ENCODE measurements at regions not wholly inside any gene's neighbourhood (a gene's known extent, or its start where the extent isn't known, plus 50 kb on each side); places are given as distances from the start of the nearest gene placed in this dataset.
A peak's percentile ranks its signal among the peaks of the same experiment; 100 is the strongest.
"Not testable (repeated sequence)": the region's sequence is repeated elsewhere in the genome, so short reads cannot be mapped to it uniquely, and the experiment has no call there.

DNA sequence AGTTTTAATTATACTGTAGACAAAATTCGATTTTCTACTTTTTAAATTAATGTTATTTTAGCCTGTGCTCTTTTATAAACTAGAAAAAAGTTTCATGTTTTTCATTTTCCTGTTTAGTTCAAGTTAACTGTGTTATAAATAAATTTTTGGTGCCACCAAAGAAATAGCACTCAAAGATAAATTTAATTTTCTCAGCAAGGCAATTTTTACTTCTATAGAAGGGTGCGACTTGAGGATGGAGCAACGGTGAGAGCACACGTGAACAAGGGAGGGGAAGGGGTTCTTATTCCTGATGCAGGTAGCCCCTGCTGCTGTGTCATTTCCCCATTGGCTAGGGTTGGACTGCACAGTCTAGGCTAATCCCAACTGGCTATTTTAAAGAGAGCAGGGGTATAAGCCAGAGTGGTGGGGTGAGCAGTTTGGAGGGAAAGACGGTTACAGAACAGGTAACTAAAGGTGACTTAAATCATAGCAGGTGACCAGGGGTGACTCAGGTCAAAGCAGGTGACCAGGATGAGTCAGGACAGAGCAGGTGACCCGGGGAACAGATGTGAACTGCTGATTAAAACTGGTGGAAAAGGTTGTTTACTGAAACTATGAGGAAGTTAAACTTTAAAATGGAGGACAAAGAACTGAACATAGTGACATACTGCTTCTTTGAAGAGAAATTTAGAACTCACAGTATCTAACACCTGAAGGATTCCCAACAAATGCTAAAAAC, 104.6 kb upstream of the GPBP1 start:
- no peak for DNase-seq

DNA sequence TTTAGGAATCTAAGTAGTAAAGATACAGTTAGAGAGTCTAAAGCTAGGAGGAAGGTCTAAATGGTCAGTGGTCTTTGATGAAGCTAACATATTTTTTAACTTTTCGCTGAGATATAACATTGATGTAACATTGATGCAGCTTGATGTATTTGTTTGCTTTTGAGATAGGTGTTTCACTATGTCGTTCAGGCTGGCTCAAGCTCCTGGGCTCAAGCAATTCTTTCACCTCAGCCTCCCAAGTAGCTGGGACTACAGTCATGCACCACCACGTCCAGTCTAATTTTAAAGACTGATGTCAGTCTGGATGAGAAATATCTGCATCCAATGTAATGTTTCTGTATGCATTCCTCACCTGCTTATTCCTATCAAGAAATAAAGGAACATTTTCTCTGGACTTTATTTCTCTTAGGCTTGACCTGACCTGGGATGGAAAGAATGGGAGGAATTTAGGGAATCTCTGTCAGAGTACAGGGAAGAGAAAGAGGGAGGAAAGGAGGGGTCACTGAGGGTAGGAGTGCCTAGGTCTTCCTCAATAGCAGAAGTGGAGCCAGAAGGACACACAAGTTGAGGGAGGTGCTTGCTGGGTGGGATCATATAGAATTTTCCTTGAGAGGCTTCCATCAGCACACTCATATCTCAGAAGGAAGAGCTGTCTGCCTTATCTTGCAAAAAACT, 101.5 kb upstream of the GPBP1 start:
- DNase-seq, result no peak

DNA sequence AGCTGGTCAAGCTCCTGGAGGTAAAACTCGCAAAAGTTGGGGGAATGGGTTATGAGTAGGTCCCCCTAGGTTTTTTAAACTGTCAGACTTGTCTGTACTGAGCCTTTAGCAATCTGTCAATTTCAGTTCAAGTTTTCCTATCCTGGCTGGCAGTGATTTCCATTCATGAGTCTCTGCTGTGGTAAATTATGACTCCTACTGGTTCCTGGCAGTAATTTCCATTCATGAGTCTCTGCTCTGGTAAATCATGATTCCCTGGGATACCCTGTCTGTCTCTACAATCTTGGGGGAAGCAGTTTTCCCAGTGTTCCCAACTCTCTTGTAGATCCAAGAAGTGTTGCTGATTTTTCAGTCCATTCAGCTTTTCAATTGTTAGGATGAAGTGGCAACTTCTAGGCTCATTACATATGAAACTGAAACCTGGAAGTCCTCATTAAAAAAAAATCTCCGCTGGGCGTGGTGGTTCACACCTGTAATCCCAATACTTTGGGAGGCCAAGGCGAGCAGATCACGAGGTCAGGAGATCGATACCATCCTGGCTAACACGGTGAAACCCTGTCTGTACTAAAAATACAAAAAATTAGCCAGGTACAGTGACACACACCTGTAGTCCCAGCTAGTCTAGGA, 91.3 kb upstream of the GPBP1 start:
- DNase-seq, result no peak

DNA sequence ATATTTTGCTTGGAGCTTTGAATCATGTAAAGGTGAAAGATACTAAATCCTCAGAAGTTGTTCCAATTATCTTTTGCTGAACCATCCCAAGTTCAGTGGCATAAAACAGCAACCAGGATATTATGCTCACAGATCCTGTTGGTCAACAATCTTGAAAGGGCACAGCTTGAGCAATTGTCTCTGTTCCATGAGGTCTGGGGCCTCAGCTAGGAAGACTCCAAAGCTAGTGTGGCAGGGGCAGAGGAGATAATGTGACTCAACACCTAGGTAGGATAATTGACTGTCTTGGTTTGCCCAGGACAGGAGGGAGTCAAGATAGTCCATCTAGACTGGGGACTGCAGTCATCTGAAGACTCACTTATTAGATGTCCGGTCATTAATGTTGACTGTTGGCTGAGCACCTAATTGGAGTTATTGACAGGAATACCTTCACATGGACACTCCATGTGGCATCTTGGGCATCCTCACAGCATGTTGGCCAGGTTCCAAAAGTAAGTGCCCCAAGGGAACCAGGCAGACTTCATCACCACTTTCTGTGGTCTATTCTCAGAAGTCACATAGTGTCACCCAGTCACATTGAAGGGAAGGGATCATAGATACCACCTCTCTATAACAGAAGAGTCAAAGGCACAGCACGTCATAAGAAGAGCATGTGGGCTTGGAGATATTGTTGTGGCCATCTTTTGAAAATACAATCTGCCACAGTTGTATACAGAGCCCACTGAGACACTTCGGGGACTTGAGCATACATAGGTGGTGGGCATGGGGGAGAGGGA, 88.4 kb upstream of the GPBP1 start:
- no peak for DNase-seq

DNA sequence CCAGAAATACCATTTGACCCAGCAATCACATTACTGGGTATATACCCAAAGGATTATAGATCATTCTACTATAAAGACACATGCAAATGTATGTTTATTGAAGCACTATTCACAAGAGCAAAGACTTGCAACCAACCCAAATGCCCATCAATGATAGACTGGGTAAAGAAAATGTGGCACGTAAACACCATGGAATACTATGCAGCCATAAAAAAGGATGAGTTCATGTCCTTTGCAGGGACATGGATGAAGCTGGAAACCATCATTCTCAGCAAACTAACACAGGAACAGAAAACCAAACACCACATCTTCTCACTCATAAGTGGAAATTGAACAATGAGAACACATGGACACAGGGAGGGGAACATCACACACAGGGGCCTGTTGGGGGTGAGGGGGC, 85.9 kb upstream of the GPBP1 start:
- not testable (repeated sequence) for DNase-seq

DNA sequence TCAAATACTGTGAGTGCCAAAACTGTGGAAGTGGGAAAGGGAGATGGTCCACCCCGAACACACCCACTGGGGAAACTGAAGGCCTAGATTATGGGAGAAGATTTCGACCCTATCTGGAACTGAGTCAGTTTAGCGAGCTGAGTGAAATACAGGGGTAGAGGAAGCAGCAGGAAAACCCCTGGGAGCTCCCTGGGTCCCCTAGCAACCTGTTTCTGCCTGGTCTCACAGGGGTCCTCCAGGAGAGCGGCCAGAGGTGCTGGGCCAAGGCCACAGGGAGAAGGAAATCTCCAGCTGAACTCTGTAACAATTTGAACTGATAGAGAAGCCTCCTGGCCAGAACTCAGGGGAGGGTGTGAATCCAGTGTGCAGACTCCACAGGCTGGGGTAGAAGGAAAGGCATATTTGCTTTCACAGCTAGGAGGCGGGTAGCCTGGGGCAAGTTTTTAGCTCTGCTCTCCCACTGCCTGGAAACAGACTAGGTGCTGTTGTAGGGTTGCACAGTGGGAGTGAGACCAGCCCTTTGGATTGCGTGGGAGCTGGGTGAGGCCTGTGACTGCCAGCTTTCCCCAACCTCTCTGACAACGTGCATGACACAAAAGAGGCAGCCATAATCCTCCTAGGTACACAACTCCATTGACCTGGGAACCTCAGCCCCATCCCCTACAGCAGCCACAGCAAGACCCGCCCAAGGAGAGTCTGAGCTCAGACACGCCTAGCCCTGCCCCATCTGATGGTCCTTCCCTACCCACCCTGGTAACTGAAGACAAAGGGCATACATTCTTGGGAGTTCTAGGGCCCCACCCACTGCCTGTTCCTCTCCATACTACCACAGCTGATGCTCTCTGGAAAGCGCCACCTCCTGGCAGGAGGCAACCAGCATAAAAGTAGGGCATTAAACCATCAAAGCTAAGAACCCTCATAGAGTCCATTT, 78.8 kb upstream of the GPBP1 start:
- DNase-seq, result no peak

DNA sequence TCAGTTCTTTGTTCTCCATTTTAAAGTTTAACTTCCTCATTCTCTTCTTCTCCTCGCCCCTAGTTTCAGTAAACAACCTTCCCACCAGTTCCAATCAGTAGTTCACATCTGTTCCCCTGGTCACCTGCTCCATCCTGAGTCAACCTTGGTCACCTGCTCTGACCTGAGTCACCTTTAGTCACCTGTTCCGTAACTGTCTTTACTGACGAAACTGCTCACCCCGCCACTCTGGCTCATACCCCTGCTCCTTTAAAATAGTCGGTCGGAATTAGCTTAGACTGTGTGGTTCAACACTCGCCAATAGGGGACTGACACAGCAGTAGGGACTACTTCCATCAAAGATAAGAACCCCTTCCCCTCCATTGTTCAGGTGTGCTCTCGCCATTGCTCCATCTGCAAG, 76.3 kb upstream of the GPBP1 start:
- DNase-seq, result no peak

DNA sequence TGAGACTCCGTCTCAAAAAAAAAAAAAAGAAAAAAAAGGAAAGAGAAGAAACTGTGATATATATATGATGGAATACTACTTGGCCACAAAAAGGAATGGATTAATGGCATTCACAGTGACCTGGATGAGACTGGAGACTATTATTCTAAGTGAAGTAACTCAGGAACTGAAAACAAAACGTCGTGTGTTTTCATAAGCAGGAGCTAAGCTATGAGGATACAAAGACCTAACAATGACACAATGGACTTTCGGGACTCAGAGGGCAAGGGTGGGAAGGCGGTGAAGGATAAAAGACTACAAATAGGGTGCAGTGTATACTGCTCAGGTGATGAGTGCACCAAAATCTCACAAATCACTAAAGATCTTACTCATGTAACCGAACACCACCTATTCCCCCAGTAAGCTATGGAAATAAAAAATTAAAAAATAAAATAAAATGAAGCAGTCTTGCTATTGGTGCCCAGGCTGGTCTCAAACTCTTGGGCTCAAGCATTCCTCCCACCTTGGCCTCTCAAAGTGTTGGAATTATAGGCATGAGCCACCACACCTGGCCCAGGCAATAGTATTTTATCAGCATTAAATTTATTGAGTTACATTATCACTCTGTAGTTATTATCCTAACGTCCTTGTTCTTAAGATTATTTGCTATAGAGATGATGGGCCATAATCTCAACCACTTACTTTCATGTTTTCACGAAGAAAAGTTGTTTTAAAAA, 71.5 kb upstream of the GPBP1 start:
- DNase-seq, result no peak

DNA sequence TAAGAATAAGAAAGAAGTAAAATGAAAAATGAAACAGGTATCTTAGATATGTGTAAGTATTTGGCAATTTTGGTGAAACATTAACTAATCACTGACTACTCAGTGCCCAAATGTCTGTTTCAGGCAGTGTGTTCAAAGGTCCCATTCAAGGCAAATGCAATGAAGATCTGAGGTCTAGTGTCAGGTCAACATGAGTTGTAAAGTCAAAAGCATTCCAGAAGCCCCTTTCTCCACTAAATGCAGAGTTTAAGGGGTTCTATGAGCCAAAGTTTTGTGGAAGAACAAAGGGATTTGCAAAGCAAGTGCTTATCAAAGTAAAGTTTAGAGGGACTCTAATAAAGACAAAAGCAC, 71.0 kb upstream of the GPBP1 start:
- DNase-seq, result no peak

DNA sequence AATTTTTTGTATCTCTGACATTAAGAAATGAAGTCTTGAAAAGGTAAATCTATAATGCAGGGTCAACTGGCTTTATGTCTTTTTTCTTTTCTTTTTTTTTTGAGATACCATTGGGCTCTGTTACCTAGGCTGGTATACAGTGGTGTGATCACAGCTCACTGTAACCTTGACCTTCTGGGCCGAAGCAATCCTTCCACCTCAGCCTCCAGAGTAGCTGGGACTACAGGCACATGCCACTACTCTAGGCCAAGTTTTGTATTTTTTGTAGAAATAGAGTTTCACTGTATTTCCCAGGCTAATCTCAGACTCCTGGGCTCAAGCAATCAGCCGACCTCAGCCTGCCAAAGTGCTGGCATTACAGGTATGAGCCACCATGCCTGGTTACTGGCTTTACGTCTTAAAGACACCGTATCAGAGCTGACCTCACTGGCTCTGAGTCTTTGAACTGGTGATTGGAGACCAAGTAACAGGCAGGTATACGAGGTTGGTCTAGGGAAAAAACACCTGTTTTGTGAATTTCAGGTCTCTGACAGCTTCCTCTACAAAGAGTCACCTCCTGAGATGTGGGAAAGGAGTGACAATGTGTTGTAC, 70.4 kb upstream of the GPBP1 start:
- DNase-seq, result no peak

DNA sequence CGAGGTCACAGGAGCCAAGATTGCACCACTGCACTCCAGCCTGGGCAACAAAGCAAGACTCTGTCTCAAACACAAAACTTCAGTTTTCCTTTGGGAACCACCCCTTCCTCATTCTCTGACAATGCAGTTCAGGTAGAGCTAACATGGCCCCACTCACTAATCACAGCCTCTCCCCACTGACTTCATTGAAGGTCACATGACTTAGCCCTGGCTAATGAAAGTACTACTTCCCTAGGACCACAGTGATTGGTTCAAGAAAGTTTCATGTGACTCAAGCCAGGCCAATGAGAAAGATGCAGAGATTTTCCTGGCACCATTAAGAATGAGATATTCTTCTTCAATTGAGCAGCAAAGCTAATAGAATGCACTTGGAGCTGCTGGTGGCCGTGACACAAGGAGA, 67.2 kb upstream of the GPBP1 start:
- DNase-seq, result no peak

DNA sequence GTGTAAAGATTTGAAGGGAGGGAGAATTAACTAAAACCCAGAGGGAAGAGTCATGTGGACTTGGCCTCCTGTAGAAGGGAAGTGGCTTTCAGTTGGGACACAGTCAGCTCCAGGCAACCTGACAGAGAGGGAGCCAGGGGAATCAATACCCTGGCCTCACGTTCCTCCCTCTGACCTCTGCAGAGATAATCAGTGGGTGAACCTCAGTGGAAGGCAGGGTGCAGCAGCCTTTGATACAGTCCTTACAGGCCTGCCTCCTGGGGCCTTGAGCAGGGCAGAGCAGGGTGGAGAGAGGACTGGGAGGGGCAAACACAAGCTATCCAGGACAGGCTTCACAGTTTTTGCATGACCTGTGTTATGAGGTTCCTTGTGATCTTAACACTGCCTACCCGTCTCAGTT, 61.9 kb upstream of the GPBP1 start:
- no peak for DNase-seq

DNA sequence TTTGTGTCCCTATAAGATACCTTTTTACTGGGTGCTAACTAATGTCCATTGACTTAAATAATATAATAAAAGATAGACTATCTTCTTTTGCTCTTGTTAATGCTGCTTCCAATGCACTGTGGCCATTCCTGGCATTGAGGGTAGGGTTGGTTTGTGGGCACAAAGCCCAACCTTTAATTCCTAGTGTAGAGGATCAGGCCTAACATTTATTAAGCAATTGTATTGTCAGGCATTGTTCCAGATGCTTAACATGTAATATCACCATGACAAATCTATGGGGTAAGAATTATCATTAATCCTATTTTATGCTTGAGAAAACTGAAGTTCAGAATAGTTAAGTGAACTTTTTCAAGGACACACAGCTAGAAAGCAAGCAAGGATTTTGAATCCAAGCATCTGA, 60.4 kb upstream of the GPBP1 start:
- no peak for DNase-seq

DNA sequence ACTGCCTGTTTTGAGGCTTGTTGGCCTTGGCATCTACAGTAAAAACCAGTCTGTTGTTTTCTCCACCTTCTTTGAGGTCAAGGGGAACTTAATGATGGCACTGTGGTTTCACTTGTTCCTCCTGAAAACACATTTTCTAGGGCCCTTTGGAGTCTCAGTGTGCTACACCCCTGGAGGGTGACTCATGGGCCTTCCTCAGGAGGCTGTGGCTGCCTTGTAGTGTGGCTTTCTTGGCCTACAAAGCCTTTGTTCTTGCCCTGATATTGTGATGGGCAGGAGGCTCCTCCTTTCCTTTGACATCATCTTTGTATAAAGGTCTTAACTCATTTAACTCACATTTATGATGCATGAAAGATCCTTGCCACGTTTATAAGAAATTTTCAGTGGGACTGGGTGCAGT, 56.3 kb upstream of the GPBP1 start:
- DNase-seq, result peak; percentile 21

DNA sequence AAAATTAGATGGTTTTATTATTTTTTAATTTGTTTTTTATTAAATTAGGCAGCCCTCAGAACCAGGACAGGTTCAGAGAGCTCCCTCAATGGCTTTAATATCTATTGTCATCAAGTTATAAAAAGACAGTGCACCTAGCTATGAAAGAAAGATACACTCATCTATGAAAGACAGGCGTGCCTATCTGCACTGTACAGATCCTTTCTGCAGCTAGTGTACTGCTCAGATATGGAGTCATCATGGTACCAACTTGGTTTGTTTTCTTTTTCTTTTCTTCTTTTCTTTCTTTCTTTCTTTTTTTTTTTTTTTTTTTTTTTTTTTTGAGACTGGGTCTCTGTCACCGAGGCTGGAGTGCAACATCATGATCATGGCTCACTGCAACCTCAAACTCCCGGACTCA, 54.8 kb upstream of the GPBP1 start:
- no peak for DNase-seq

DNA sequence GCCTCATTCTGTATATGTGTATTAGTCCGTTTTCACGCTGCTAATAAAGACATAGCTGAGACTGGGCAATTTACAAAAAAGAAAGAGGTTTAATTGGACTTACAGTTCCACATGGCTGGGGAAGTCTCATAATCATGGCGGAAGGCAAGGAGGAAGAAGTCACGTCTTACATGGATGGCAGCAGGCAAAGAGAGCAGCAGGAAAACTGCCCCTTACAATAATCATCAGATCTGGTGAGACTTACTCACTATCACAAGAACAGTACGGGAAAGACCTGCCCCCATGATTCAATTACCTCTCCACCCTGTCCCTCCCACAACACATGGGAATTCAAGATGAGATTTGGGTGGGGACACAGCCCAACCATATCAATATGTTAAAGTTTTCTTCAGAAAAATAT, 49.8 kb upstream of the GPBP1 start:
- DNase-seq, result no peak

Data from GDM1 (cell line).